OCI-LY1 (cell line): ENCODE measurements at regions not wholly inside any gene's neighbourhood (a gene's known extent, or its start where the extent isn't known, plus 50 kb on each side); places are given as distances from the start of the nearest gene placed in this dataset.
"Not testable (repeated sequence)": the region's sequence is repeated elsewhere in the genome, so short reads cannot be mapped to it uniquely, and the experiment has no call there.

ENCODE experiments used
- H2AFZ ChIP-seq: fragments of 200-600 bp; sonication (generic), shearing (Covaris generic); 2 replicates; pipeline ENCODE4 v1.6.0; 2014; ENCODE audit warnings: antibody characterized with exemption, mild to moderate bottlenecking, low read length
- H3F3A ChIP-seq: fragments of 200-600 bp; sonication (generic), shearing (Covaris generic); 2 replicates; pipeline ENCODE4 v1.6.0; 2014; ENCODE audit warnings: mild to moderate bottlenecking, antibody characterized with exemption, low read length, moderate library complexity; ENCODE audit not compliant: insufficient read depth
- H3K27ac ChIP-seq: fragments of 200-600 bp; sonication (generic); 2 replicates; pipeline ENCODE4 v1.5.1; 2014; ENCODE audit warnings: low read length, mixed run types, mild to moderate bottlenecking, low read depth; ENCODE audit not compliant: poor library complexity, severe bottlenecking
- H3K27me3 ChIP-seq: fragments of 200-600 bp; sonication (generic); 2 replicates; pipeline ENCODE4 v1.6.0; 2014; ENCODE audit warnings: antibody characterized with exemption, mild to moderate bottlenecking, low read length, moderate library complexity; ENCODE audit not compliant: insufficient read depth
- H3K36me3 ChIP-seq: fragments of 200-600 bp; sonication (generic); 2 replicates; pipeline ENCODE4 v1.6.1; 2014; ENCODE audit warnings: mild to moderate bottlenecking, antibody characterized with exemption, low read length, moderate library complexity, mixed read lengths; ENCODE audit not compliant: insufficient read depth
- H3K4me1 ChIP-seq: fragments of 200-600 bp; sonication (generic); 2 replicates; pipeline ENCODE4 v1.5.1; 2014; ENCODE audit warnings: mild to moderate bottlenecking, low read length, moderate library complexity; ENCODE audit not compliant: insufficient read depth, severe bottlenecking
- H3K4me2 ChIP-seq: fragments of 200-600 bp; sonication (generic), shearing (Covaris generic); 2 replicates; pipeline ENCODE4 v1.6.1; 2014; ENCODE audit warnings: low read length
- H3K4me3 ChIP-seq: fragments of 200-600 bp; sonication (generic); 2 replicates; pipeline ENCODE4 v1.5.1; 2014; ENCODE audit warnings: low read length, low read depth, mild to moderate bottlenecking, mixed read lengths; ENCODE audit not compliant: poor library complexity, severe bottlenecking
- H3K79me2 ChIP-seq: fragments of 200-600 bp; shearing (Covaris generic); 2 replicates; pipeline ENCODE4 v1.6.1; 2016; ENCODE audit warnings: mixed run types, low read length, mixed read lengths; ENCODE audit not compliant: insufficient read depth
- H3K9ac ChIP-seq: fragments of 200-600 bp; sonication (generic), shearing (Covaris generic); 2 replicates; pipeline ENCODE4 v1.6.1; 2014; ENCODE audit warnings: mild to moderate bottlenecking, low read length, mixed read lengths
- H3K9me2 ChIP-seq: fragments of 200-600 bp; sonication (generic), shearing (Covaris generic); 2 replicates; pipeline ENCODE4 v1.6.1; 2014; ENCODE audit warnings: low read depth, mild to moderate bottlenecking, low read length, mixed read lengths
- H3K9me3 ChIP-seq: fragments of 200-600 bp; shearing (Covaris generic); 2 replicates; pipeline ENCODE4 v1.6.1; 2014; ENCODE audit warnings: low read length, mixed read lengths
- H4K20me1 ChIP-seq: fragments of 200-600 bp; sonication (generic), shearing (Covaris generic); 2 replicates; pipeline ENCODE4 v1.6.0; 2016; ENCODE audit warnings: mild to moderate bottlenecking, low read length; ENCODE audit not compliant: insufficient read depth
- CTCF ChIP-seq: fragments of 200-600 bp; sonication (generic), shearing (Covaris generic); IDR thresholded peaks from 2 replicates; pipeline ENCODE4 v1.5.1; 2017; ENCODE audit warnings: mild to moderate bottlenecking, antibody characterized with exemption, low read length, moderate library complexity, mixed read lengths
- EZH2 ChIP-seq: fragments of 200-600 bp; sonication (generic), shearing (Covaris generic); IDR thresholded peaks from 2 replicates; pipeline ENCODE4 v1.8.0; 2017; ENCODE audit warnings: borderline replicate concordance, mixed run types, mild to moderate bottlenecking, antibody characterized with exemption, low read length, moderate library complexity, mixed read lengths

DNA sequence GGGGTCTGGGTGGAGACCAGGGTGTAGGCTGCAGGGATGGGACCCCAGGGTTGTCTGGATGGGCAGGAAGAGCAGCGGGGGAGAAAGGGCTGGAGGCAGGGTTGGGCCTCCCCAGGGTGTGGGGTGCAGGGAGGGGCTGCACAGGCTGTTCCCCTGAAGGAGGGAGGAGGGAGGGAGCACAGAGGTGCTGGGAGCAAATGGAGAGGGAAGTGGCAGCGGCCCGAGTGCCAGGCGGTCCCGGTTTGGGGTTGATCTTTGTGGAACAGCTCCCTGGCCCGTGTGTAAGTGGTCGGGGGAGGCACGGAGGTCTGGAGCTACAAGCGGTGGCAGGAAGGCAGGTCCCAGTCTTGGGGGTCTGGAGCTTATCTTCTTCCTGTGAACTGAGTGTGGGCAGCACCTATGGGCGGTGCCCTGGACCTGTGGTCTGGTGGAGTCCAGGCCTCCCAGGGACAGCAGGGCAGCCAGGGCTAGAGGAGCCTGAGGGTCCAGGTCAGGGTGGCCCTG lies 391.6 kb downstream of the TMEM121 start:
- H3F3A ChIP-seq = no peaks in the 10 kb centered on the region
- H3K4me2 ChIP-seq = no peak overlapping the region
- no peaks in the 10 kb centered on the region; the same call in 1 of the 2 replicates for H3K27me3 ChIP-seq
- no peaks in the 10 kb centered on the region for H3K9me3 ChIP-seq
- no peaks in the 10 kb centered on the region for H3K79me2 ChIP-seq
- TF ChIP-seq CTCF (no peak), EZH2 (no peak)
- H3K4me3 ChIP-seq = no peak overlapping the region
- H3K27ac ChIP-seq = no peak overlapping the region
- no peak overlapping the region for H3K9ac ChIP-seq
- no peaks in the 10 kb centered on the region for H3K9me2 ChIP-seq
- H4K20me1 ChIP-seq = no peaks in the 10 kb centered on the region
- no peaks in the 10 kb centered on the region for H3K4me1 ChIP-seq
- H3K36me3 ChIP-seq = no peaks in the 10 kb centered on the region
- no peak overlapping the region for H2AFZ ChIP-seq

DNA sequence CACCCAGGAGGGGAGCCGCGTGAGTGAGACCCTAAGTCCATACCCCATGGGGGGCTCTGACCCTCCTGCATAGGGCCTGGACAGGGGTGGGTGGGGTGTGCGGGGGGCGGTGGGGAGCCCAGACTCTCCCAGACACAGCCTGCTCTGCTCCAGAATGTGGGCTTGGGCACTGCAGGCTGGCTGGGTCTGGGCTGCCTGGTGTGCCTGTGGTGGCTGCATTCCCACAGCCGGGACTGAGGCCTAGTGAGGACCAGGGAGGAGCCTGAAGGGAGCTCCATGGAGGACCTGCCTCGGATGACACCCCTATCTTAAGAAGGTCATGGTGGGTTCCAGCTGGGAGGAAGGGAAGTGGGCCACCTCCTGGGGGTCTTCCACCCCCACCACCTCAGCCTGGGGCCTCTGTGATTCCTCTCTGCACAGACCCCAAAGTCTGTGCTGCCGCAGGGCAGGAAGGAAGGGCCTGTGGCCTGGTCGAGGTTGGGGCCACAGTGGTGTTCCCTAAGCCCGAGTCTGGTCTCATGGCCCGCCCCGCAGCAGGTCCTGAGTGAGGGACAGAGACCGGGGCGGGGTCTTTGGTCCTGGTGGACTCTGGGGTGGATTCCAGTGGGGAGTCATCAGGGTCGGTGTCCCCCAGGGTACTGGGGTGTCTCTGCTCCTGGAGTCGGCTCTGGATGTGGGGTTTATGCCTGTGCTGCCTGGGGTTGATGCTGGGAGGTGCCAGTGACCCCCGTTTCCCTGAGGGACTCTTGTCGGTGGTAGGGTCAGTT lies 392.3 kb downstream of the TMEM121 start:
- Histone ChIP-seq H3K9me2 (no peaks in the 10 kb centered on the region), H3K4me3 (no peak overlapping the region), H3F3A (no peaks in the 10 kb centered on the region), H3K27ac (no peak overlapping the region), H3K79me2 (no peaks in the 10 kb centered on the region), H3K4me2 (no peak overlapping the region), H3K27me3 (no peaks in the 10 kb centered on the region; the same call in 1 of the 2 replicates), H4K20me1 (no peaks in the 10 kb centered on the region), H2AFZ (no peak overlapping the region), H3K4me1 (no peaks in the 10 kb centered on the region), H3K36me3 (no peaks in the 10 kb centered on the region), H3K9me3 (no peaks in the 10 kb centered on the region), H3K9ac (no peak overlapping the region)
- no peak for TF ChIP-seq CTCF
- no peak for TF ChIP-seq EZH2

DNA sequence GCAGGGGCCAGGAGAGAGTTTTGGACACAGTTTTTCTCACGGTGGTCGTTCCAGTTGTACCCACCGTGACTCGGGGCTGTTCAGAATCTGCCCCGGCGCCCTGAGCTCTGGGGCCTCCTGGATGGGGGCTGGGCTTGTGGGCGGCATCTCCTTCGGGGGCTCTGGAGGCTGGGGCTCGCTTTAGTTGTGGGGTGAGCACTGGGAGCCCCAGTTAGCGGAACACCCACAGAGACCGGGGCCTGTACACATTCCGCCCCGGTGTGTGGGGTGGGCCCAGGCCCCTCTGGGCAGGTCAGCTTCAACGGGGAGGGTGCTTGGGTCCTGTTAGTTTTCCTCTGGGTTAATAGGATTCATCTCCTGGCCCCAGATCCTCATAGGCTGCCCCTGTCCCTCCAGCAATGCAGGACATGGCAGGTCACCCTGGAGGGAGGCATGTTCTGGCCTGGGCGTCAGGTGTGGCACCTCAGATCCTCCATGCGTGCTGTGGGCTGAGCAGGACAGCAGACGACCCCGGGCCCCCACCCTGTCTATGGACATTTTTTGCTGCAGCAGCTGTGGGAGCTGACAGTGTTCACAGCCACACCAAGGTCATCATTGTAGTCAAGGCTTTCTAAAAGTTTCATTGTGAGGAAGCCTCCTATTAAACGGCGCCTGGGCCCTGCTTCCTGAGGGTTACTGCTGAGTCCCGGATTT lies 393.2 kb downstream of the TMEM121 start:
- Histone ChIP-seq H3K4me3 (no peak overlapping the region), H3K27me3 (no peaks in the 10 kb centered on the region; the same call in 1 of the 2 replicates), H3K9ac (no peak overlapping the region), H3K9me2 (no peaks in the 10 kb centered on the region), H4K20me1 (no peaks in the 10 kb centered on the region), H3K27ac (no peak overlapping the region), H3K9me3 (no peaks in the 10 kb centered on the region), H3K4me2 (no peak overlapping the region), H3K79me2 (no peaks in the 10 kb centered on the region), H2AFZ (no peak overlapping the region), H3K36me3 (no peaks in the 10 kb centered on the region), H3F3A (no peaks in the 10 kb centered on the region), H3K4me1 (no peaks in the 10 kb centered on the region)
- TF ChIP-seq EZH2 (no peak), CTCF (no peak)

GRCh38 chr14:105920151-105920700 lies 393.8 kb downstream of the TMEM121 start:
- not testable (repeated sequence) for H3K9me3 ChIP-seq, H3K4me1 ChIP-seq, H3K9ac ChIP-seq, H3K4me3 ChIP-seq, H3K27me3 ChIP-seq, H3F3A ChIP-seq, H3K9me2 ChIP-seq, H3K4me2 ChIP-seq, H3K27ac ChIP-seq, H3K79me2 ChIP-seq, H3K36me3 ChIP-seq, H2AFZ ChIP-seq, H4K20me1 ChIP-seq
